Uterus (tissue), 3 donors: ENCODE measurements at regions not wholly inside any gene's neighbourhood (a gene's known extent, or its start where the extent isn't known, plus 50 kb on each side); places are given as distances from the start of the nearest gene placed in this dataset.

ENCODE experiments used
- DNase-seq, 2 donors: peaks; one replicate each; pipeline ENCODE4 v3.0.0-alpha.2; 2019 to 2020
- H3K27ac ChIP-seq, 2 donors: fragments of 200-600 bp; sonication (generic); 1 replicate in 1 of 2; 2 replicates in 1 of 2; pipeline ENCODE4 v1.5.1; 2016 to 2018
- H3K27me3 ChIP-seq, 2 donors: fragments of 200-600 bp; sonication (generic); one replicate each; pipeline ENCODE4 v1.5.1; 2018 to 2019; ENCODE audit warnings: control low read depth in 1 of 2
- H3K36me3 ChIP-seq, 2 donors: fragments of 200-600 bp; sonication (generic); one replicate each; pipeline ENCODE4 v1.5.1; 2019; ENCODE audit warnings: control low read depth in 1 of 2
- H3K4me1 ChIP-seq, 2 donors: fragments of 200-600 bp; sonication (generic); one replicate each; pipeline ENCODE4 v1.5.1; 2018 to 2019; ENCODE audit warnings: control low read depth in 1 of 2
- H3K4me3 ChIP-seq, 2 donors: fragments of 200-600 bp; sonication (generic); 1 replicate in 1 of 2; 2 replicates in 1 of 2; pipeline ENCODE4 v1.5.1; 2018 to 2019; ENCODE audit warnings: mild to moderate bottlenecking in 1 of 2
- H3K9me3 ChIP-seq, 2 donors: fragments of 200-600 bp; sonication (generic); one replicate each; pipeline ENCODE4 v1.5.1; 2019; ENCODE audit warnings: control low read depth in 1 of 2
- POLR2A ChIP-seq, 2 donors: fragments of 450-650 bp; IDR thresholded peaks; one replicate each; pipeline ENCODE4 v1.6.1; 2016; ENCODE audit warnings: antibody characterized with exemption in 2 of 2, mild to moderate bottlenecking in 1 of 2, moderate library complexity in 1 of 2
- intact Hi-C: fragments of 100-400 bp; cut with DNase I; formaldehyde crosslinking; loops from one replicate; pipeline ENCODE4 v1.15.1; 2023; ENCODE audit warnings: low total_unique reads
- TF ChIP-seq, protein P1 (sequence below), 4 experiments: fragments of 200-600 bp in 2 of 4; fragments of 450-650 bp in 2 of 4; sonication (generic) in 2 of 4; IDR thresholded peaks; one replicate each; pipeline ENCODE4 v1.5.1; 2016 to 2019; ENCODE audit warnings: antibody characterized with exemption in 4 of 4, mild to moderate bottlenecking in 2 of 4, moderate library complexity in 1 of 4
- donor health status: DM: yes; HTN: yes; CAD: no.

DNA sequence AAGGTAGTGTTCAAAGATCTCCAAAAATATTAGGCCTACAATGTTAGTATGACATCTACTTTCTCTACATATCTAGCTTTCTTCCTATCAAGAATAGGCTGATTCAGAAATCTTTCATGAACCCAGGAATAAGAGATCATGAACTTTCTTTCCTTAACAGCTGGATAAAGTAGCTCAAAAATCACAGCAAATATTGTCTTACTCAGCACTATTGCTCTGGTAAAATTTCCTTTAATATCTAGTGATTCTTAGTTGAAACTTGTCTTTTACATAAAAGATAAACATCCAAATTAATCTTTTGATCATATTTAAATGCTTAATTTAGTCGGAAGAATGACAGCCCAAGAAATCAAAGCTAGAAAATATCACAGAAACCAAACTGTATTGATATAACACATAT lies 131.9 kb downstream of the NOL4 start:
- H3K27ac ChIP-seq, result no peak overlapping the region
- no peak for DNase-seq
- no peaks in the 10 kb centered on the region for H3K9me3 ChIP-seq

DNA sequence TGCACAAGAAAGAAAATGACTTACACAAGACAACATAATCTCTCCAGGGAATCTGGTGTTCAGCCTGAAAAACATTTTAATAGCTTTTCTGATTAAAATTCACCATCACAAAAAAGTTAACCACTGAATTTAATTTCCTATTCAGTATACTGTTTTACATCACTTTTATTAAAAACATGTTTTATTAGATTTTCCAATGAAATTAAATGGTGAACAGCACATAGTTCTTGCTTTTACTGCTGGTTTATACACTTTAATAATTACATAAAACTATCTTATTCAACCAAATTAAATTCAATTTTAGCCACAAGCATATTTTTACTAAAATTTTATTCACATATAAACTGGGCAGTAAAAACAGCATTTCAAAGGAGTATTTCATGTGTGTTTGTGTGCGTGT lies 138.3 kb downstream of the NOL4 start:
- H3K4me3 ChIP-seq, result no peak overlapping the region
- DNase-seq, result no peak
- no peak overlapping the region for H3K27ac ChIP-seq
- intact Hi-C loops, result no loop called here
- H3K27me3 ChIP-seq, result no peaks in the 10 kb centered on the region
- no peaks in the 10 kb centered on the region for H3K9me3 ChIP-seq
- no peaks in the 10 kb centered on the region for H3K4me1 ChIP-seq
- TF ChIP-seq, protein P1, sequence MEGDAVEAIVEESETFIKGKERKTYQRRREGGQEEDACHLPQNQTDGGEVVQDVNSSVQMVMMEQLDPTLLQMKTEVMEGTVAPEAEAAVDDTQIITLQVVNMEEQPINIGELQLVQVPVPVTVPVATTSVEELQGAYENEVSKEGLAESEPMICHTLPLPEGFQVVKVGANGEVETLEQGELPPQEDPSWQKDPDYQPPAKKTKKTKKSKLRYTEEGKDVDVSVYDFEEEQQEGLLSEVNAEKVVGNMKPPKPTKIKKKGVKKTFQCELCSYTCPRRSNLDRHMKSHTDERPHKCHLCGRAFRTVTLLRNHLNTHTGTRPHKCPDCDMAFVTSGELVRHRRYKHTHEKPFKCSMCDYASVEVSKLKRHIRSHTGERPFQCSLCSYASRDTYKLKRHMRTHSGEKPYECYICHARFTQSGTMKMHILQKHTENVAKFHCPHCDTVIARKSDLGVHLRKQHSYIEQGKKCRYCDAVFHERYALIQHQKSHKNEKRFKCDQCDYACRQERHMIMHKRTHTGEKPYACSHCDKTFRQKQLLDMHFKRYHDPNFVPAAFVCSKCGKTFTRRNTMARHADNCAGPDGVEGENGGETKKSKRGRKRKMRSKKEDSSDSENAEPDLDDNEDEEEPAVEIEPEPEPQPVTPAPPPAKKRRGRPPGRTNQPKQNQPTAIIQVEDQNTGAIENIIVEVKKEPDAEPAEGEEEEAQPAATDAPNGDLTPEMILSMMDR (IDR thresholded peaks at IDR 0.05), result no peak
- no peak for TF ChIP-seq POLR2A (IDR thresholded peaks at IDR 0.05)
- H3K36me3 ChIP-seq, result no peaks in the 10 kb centered on the region

More for the DNA sequence above, 131.9 kb downstream of the NOL4 start:
- Histone ChIP-seq H3K27me3 (no peaks in the 10 kb centered on the region), H3K4me3 (no peak overlapping the region), H3K36me3 (no peaks in the 10 kb centered on the region), H3K4me1 (no peaks in the 10 kb centered on the region)
- intact Hi-C loops, result no loop called here
- TF ChIP-seq POLR2A (IDR thresholded peaks at IDR 0.05), result no peak
- TF ChIP-seq, protein P1 (IDR thresholded peaks at IDR 0.05), result no peak

DNA sequence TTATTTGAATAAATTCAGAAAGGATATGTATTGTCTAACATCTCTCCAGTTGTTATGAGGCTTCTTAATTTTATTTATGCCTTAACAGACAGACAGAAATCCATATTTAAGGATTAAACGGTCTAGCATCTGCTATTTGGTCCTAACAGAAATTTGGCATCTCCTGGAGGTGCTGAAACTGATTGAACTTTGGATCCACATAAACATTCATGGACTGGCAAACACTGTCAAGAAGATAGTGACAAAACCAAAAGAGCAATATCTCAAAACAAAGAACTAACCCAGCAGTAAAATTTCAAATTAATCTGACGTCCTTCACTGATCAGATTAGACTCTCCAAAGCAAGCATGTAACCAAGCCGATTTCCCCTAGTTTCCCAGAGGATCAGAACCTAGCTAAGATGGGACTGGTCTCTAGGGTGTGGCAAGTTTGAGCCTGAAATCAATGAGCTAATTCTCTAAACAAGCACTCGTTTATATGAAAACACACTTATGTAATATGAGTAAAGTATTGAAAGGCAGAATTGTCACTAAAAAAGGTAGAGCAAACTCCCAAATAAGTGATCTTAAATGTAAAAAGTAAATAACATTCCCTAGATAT lies 139.5 kb downstream of the NOL4 start:
- Histone ChIP-seq H3K4me1 (no peaks in the 10 kb centered on the region), H3K4me3 (no peak overlapping the region), H3K36me3 (no peaks in the 10 kb centered on the region), H3K27ac (no peak overlapping the region), H3K27me3 (no peaks in the 10 kb centered on the region), H3K9me3 (no peaks in the 10 kb centered on the region)
- DNase-seq, result no peak
- intact Hi-C loops, result no loop called here
- TF ChIP-seq, protein P1 (IDR thresholded peaks at IDR 0.05), result no peak
- TF ChIP-seq POLR2A (IDR thresholded peaks at IDR 0.05), result no peak

DNA sequence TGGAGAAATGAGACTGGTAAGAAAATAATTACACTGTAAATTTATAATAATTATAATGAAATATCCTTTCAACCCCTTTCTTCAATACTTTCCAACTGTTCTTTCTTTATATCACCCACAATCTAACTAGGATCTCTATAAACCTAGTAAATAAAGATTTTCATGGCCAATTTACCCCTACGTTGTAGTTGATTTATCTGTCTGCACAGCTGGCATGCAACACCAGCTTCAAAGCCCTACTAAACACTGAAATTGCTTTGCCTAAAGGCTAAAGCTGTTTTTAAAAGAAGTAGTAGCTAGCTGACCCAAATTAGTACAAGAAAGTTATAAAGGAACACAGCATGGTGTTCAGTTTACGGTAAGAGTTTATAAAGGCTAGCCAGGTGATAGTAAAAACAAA lies 140.1 kb downstream of the NOL4 start:
- no peak for DNase-seq
- Histone ChIP-seq H3K9me3 (no peaks in the 10 kb centered on the region), H3K4me3 (no peak overlapping the region), H3K27me3 (no peaks in the 10 kb centered on the region), H3K27ac (no peak overlapping the region), H3K36me3 (no peaks in the 10 kb centered on the region), H3K4me1 (no peaks in the 10 kb centered on the region)
- TF ChIP-seq, protein P1 (IDR thresholded peaks at IDR 0.05), result no peak
- TF ChIP-seq POLR2A (IDR thresholded peaks at IDR 0.05), result no peak
- intact Hi-C loops, result no loop called here

DNA sequence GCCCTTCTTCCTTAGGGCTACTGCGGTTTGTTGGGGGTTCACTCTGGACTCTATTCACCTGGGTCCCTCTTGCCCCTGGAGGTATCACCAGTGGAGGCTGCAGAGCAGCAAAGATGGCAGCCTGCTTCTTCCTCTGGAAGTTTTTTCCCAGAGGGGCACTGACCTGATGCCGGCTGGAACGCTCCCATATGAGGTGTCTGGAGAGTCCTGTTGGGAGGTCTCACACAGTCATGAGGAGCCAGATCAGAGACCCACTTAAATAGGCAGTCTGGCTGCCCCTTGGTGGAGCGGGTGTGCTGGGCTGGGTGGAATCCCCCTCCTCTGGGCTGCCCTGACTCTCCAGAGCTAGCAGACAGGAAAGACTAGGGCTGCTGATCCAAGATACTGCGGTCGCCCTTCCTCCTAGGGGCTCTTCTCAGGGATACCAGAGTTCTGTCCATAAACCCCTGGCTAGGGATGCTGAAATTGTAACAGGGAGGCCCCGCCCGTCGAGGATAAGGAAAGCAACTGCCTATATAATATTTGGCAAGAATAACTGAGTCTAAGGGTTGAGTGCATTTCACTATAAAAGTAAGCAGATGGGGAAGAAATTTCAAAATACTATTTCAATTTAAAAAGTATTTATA lies 140.7 kb downstream of the NOL4 start:
- intact Hi-C loops, result no loop called here
- Histone ChIP-seq H3K9me3 (no peaks in the 10 kb centered on the region), H3K27ac (no peak overlapping the region), H3K4me3 (no peak overlapping the region), H3K4me1 (no peaks in the 10 kb centered on the region), H3K27me3 (no peaks in the 10 kb centered on the region), H3K36me3 (no peaks in the 10 kb centered on the region)
- TF ChIP-seq, protein P1 (IDR thresholded peaks at IDR 0.05), result no peak
- no peak for TF ChIP-seq POLR2A (IDR thresholded peaks at IDR 0.05)
- DNase-seq, result no peak
